ENCODE measurements at regions not wholly inside any gene's neighbourhood (a gene's known extent, or its start where the extent isn't known, plus 50 kb on each side); places are given as distances from the start of the nearest gene placed in this dataset.

DNA sequence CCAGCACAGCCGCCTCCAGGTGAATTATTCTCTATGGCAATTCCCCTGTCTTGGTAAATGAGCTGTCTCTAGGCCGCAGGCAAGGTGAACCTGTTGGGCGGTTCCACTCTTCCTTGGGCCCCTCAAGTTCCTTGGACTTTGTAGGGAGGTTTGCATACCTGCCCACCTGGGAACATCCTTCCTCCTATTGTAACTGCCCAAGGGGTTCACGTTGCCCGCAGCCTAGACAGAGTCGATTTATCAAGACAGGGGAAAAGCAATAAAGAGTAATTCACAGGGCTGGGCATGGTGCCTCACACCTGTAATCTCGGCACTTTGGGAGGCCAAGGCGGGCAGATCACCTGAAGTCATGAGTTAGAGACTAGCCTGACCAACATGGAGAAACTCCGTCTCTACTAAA, 122.5 kb downstream of the KCNJ18 start:
- DNase-seq (ENCODE audit: low read depth, low spot score) = no peak
- TF ChIP-seq, protein P1, sequence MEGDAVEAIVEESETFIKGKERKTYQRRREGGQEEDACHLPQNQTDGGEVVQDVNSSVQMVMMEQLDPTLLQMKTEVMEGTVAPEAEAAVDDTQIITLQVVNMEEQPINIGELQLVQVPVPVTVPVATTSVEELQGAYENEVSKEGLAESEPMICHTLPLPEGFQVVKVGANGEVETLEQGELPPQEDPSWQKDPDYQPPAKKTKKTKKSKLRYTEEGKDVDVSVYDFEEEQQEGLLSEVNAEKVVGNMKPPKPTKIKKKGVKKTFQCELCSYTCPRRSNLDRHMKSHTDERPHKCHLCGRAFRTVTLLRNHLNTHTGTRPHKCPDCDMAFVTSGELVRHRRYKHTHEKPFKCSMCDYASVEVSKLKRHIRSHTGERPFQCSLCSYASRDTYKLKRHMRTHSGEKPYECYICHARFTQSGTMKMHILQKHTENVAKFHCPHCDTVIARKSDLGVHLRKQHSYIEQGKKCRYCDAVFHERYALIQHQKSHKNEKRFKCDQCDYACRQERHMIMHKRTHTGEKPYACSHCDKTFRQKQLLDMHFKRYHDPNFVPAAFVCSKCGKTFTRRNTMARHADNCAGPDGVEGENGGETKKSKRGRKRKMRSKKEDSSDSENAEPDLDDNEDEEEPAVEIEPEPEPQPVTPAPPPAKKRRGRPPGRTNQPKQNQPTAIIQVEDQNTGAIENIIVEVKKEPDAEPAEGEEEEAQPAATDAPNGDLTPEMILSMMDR (IDR thresholded peaks at IDR 0.05; ENCODE audit: low read depth, low read length) = no peak
- in situ Hi-C loops (cut with HindIII; ENCODE audit: low sequenced_read_pairs) = no loop called here
- no peak overlapping the region for H3K4me3 ChIP-seq (ENCODE audit: low read depth, low read length)

- no peak for DNase-seq (ENCODE audit: low read depth, low spot score)
- in situ Hi-C loops (cut with HindIII; ENCODE audit: low sequenced_read_pairs) = no loop called here
- no peak overlapping the region for H3K4me3 ChIP-seq (ENCODE audit: low read depth, low read length)
- TF ChIP-seq, protein P1 (IDR thresholded peaks at IDR 0.05; ENCODE audit: low read depth, low read length) = no peak
Observed at GRCh38 chr17:21815352-21816063, 123.2 kb downstream of the KCNJ18 start.

- DNase-seq (ENCODE audit: low read depth, low spot score) = no peak
- TF ChIP-seq, protein P1 (IDR thresholded peaks at IDR 0.05; ENCODE audit: low read depth, low read length) = no peak
- in situ Hi-C loops (cut with HindIII; ENCODE audit: low sequenced_read_pairs) = no loop called here
- no peak overlapping the region for H3K4me3 ChIP-seq (ENCODE audit: low read depth, low read length)
Observed at GRCh38 chr17:21816592-21817567, 124.6 kb downstream of the KCNJ18 start.

DNA sequence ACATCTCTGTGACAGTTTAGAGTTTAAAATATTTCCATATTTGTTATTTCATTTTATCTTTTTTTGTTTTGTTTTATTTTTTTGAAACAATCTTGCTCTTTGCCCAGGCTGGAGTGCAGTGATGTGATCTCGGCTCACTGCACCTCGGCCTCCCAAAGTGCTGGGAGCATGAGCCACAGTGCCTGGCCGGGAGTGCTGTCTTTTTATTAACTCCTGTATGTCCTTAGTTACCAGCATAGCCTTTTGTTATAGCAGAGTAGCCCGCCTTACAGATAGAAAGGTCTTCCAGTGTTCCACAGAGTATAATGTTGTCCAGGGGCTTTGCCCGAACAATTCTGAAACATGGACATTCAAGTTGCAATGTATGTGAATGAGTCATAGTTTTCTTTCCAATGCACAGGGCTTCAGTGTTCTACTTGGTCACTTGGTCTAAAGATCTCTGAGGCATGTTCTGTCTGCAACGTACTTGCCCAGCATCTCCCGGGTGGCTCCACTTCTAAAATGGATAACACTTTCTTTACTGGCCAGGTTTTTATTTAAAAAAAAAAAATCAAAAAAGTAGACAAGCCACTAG, 125.6 kb downstream of the KCNJ18 start:
- no peak overlapping the region for H3K4me3 ChIP-seq (ENCODE audit: low read depth, low read length)
- DNase-seq (ENCODE audit: low read depth, low spot score) = no peak
- TF ChIP-seq, protein P1 (IDR thresholded peaks at IDR 0.05; ENCODE audit: low read depth, low read length) = no peak
- in situ Hi-C loops (cut with HindIII; ENCODE audit: low sequenced_read_pairs) = no loop called here

- TF ChIP-seq, protein P1 (IDR thresholded peaks at IDR 0.05; ENCODE audit: low read depth, low read length) = no peak
- H3K4me3 ChIP-seq (ENCODE audit: low read depth, low read length) = no peak overlapping the region
- in situ Hi-C loops (cut with HindIII; ENCODE audit: low sequenced_read_pairs) = no loop called here
- DNase-seq (ENCODE audit: low read depth, low spot score) = no peak
Observed at GRCh38 chr17:21823090-21823489, 130.8 kb downstream of the KCNJ18 start.

- DNase-seq (ENCODE audit: low read depth, low spot score) = no peak
- TF ChIP-seq, protein P1 (IDR thresholded peaks at IDR 0.05; ENCODE audit: low read depth, low read length) = no peak
- in situ Hi-C loops (cut with HindIII; ENCODE audit: low sequenced_read_pairs) = no loop called here
- H3K4me3 ChIP-seq (ENCODE audit: low read depth, low read length) = no peak overlapping the region
Observed at GRCh38 chr17:21823643-21824042, 131.3 kb downstream of the KCNJ18 start.
